Activated CD4-positive, alpha-beta T cell treated with anti-CD3 and anti-CD28 coated beads for 4 hours (primary cell): ENCODE measurements at regions not wholly inside any gene's neighbourhood (a gene's known extent, or its start where the extent isn't known, plus 50 kb on each side); places are given as distances from the start of the nearest gene placed in this dataset.

Experiments
- DNase-seq, 2 donors: peaks; one replicate each; pipeline ENCODE4 v3.0.0-alpha.2; 2020

DNA sequence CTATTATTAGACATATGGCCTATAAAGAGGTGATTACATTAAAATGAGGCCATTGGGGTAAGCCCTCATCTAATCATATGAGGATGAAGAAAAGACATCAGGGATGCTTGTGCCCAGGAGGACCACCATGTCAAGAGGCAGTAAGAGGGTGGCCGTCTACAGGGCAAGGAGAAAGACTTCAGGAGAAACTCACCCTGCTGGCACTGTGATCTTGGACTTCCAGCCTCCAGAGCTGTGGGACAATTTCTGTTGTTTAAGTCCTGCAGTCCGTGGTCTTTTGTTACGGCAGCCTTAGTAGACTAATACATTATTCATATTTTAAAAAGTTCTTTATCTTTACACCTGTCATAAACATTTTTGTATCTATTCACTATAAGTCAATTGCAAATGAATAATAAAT lies 290.0 kb downstream of the PRL start:
- DNase-seq: no peak

DNA sequence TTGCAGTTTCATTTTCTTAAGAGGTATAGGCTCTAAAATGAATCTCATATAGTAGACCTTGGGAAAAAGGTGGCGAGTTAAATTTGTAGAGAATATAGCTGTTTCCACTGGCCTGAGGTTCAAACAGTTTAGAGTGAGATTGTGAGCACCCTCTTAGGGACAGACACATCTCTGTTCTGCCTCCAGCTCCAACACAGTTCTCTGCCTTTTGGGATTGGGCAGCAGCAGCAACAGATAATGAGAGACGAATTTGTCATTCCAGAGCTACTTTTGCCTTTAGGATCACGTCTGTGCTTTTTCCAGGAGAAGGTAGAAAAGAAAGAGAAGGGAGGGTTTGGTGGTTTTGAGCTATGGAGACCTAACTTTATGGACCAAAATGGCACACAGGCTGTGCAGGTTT lies 289.4 kb downstream of the PRL start:
- no peak for DNase-seq

DNA sequence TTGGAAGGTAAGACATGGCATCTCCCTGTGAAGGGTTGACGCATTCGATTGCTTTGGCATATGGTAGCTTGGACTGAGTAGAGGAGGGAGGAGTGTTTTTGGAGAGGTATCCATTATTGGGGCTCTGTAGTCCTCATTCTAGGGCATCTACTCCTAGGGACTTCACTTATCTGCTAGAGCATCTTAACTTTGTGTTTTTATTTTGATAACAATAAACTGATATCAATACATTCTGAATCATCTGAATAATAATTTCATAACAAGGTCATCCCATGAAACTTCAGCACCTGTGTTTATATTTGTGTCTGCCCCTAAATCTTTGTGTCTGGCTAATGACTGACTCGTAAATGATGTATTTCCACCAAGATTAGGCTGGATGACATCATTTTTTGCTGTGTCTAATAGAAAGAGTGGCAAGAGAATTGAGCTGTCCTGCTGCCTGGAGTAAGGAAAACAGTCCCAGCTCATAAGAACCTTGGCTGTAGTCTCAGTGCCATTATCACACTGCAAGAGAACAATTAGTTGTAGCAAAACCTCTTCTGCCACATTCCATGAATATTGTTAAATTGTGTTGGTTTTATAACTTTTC lies 288.5 kb downstream of the PRL start:
- DNase-seq: no peak

DNA sequence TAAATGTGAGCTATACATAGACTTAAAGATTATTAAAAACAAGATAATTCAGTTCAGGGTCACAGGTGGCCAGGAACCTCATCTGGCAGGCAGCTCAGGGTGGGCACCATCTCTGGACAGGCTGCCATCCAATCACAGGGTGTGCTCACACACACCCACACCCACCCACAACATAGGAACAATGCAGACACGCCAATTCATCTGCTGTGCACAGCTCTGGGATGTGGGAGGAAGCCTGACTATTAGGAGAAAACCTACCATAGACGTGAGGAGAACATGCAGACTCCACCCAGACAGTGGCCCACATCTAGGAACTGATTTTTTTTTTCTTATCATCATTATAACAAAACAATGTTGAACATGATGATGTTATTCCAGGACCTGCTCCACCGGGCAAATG lies 286.7 kb downstream of the PRL start:
- DNase-seq: no peak

DNA sequence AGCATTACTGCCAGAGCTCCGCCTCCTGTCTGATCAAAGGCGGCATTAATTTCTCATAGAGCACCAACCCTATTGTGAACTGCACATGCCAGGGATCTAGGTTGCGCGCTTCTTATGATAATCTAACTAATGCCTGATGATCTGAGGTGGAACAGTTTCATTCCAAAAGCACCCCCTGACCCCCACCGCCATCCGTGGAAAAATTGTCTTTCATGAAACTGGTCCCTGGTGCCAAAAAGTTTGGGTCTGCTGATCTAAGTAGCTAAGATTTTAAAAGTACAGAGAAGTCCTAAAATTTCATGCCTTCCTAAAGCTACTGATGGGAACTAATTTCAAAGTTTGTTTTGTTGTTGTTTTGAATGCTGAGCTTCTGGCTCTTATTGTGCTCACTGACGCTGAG lies 281.6 kb downstream of the PRL start:
- DNase-seq: no peak

DNA sequence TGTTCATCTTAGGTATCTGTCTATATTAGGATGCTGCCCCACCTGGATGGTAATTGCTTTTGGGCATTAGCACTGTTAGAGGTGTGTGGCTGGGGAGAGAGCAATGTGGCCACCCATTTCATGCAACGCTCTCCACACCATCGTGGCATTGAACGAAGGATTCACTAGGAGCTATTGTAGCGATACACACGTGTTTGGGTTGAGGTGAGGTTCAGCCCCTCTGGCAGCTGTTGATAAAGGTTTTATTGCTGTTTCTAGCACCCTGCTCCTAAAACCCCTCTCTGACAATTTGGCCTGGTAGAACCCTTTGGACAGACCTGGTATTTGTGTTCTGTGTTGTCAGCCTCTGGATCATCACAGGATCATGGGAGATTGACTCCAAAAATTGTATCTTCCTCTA lies 280.9 kb downstream of the PRL start:
- DNase-seq: no peak

DNA sequence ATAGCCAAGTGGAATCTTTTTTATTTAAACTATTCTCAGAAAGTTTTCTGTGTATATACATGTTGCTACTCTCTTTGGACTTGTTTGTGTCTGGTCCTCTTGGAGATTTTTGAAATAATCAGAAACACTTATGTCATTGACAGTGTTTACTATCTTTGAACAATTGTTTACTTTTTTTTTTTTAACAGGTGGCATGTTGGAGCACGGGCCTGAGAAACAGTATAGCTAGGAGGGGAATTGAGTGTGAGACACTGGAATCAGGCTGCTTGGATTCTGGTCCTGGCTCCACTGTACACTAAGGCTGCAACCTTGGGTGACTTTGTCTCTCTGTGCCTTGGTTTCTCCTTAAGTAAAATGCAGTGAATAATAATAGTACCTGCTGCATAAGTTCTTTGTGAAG lies 279.6 kb downstream of the PRL start:
- no peak for DNase-seq

DNA sequence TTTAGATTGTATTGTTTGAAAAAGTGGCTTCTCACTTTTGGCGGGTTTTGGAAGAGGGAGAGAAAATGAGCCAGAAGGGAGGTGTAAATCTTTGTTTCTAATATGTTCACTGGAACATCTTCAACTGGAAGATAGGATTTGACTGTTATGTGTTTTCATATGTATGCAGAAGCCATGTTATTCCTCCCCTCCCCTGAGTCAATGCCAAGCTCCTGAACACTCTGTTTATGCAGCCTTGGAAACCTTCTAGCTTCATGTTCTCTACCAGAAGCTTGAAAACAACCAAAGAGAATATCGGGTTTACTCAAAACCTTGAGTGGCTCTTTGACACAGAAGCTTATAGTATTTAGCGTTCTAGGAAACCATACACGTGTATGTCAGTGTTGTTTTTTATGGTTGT lies 279.1 kb downstream of the PRL start:
- DNase-seq: no peak

DNA sequence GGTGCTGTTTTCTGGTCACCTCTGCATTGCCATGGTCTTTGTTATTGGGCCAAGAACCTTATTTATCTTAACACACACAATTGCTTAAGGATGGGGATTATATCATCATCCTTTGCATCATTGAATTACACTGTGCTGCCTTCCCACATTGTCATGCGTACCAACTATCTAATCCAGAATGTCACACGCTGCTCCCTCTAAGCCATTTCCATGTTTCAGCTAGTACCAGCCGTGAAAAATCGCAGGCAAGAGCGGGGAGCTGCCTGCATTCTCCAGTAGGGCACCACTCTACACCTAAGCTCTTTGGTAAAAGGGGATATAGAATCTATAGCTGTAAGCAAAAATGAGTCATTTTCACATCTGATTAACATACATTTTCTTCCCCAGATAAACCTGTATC lies 277.0 kb downstream of the PRL start:
- DNase-seq: no peak

DNA sequence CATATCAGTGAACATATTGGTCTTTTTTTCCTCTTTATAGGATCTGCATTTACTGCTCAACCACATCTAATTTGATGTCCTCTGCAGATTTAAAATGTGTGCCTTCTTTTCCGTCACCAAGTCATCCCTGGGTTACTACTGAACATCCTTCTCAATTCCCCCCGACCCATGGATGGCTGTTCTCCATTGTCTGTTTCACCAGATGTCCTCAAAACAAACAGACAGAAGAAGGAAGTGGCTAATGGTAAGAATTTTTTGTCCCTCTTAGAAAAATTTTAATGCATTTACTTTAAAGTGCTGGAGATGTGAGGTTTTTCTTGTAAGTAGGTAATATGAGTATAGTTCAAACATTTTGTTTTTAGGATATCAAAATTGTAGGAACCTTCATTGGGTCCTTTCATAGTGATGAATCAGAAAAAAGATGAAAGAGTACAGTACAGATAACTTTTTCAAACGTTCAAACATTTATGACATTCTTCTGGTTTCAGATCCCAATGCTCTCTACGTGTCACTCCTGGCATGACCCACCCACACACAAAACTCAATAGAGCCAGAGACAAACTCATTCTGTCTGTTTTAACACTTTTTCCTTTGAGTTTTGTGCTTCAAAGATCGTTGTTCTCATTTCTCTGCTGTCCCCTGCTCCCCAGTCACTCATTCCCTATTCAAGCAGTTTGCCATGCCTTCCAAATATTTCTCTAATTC lies 276.4 kb downstream of the PRL start:
- DNase-seq: no peak

DNA sequence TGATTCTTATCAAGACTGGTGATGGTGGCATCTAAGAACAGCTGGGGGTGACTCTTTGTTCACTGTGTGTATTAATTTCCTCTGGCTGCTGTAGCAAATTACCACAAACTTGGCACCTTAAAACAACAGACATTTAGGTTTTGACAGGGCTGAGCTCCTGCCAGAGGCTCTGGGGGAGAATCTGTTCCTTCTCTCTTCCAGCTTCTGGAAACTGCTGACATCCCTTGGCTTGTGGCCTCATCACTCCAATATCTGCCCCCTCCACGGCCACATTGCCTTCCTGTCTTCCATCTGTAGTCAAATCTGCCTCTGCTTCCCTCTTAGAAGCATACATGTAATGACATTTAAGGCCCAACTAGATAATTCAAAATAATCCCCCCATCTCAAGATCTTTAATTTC lies 274.9 kb downstream of the PRL start:
- DNase-seq: no peak

DNA sequence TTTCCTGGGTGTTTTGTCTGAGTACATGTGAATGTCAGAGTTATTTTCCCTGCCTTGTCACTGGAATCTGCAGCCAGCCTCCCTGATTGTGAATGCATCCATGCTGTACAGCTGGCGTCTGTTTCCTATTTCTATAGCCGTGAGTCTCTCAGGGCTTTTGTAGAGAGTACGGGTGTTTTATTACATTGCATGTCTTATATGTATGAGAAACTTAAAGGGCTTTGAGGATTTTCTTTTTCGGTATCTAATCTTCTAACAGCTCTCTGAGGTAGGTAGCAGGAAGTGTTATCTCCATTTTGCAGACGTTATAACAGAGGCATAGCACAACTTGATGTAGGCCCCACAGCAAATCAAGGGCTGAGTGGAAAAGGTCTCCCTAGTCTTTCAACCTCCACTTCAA lies 272.9 kb downstream of the PRL start:
- DNase-seq: no peak

DNA sequence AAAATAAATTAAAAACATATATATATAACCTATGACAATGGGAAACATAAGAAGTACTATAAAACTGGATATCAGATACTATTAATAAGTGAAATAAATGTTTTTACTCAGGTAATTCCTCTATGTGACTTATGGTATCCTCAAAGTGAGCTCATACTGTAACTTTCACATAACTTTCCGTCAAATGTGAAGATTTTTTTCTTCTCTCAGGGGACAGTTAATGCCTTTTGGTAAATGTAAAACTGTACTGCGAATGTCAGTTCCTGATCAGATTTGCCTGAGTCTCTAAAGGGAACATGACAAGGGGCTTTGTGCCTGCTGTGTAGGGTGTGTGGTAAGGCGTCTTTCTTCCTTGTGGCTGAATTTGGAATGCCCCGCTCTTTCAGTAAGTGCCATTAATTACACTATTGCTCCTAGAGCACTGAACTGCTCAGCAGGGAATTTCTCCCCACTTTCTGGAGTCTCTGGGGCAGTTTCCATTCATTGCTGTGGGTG lies 271.8 kb downstream of the PRL start:
- no peak for DNase-seq

DNA sequence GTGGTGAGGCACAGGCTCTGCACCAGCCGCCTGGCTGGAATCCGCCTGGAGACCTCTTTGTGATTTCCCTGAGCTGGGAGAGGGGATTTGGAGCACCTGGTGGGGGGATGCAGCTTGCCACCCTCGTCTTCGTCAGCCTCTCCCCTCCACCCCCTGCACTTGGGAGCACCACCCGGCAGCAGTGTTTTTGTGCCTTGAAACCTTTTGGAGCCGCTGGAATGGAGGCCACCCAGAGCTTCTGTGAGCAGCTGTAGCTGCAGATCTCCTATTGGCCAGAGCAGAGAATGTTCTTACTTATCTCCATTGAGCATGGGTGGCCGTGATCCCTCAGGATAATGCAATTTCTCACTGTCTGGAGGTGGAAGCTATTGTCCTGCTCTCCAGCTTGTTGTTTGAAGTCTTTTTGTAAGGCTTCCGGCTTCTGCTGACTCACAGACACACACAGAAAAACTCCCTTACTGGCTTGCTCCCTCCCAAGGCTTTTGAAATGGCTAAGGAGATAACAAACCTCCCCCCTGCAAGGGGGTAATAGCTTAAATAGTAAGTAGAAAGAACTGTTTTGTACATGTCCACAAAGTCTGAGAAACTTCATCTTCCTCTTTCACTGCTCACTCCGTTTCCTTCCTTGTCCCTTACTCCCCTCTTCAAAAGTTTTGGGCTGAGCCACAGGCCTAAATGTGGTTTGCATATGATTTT lies 271.2 kb downstream of the PRL start:
- no peak for DNase-seq

DNA sequence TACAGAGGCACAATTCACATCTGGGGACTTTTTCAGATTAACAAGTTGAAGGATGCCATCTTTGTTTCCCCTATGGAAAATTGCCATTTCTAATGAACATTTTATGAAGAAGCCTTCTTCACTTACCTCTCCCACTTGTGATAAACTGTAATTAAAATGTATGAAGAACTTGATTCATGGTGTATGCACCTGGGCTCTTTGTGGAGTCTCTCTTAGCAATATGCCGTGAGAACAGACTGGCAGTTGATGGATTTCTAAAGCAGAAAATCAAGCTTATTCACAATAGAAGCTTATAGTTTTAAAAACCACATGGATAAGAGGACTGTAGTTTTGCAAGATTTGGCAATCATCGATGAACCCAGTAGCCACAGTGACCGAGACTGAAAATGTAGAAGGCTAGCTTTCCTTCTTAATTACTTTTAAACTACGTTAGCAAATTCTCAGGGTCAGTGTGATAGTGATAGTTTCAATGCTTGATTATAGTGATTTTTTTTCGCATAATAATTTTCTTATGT lies 270.6 kb downstream of the PRL start:
- no peak for DNase-seq

DNA sequence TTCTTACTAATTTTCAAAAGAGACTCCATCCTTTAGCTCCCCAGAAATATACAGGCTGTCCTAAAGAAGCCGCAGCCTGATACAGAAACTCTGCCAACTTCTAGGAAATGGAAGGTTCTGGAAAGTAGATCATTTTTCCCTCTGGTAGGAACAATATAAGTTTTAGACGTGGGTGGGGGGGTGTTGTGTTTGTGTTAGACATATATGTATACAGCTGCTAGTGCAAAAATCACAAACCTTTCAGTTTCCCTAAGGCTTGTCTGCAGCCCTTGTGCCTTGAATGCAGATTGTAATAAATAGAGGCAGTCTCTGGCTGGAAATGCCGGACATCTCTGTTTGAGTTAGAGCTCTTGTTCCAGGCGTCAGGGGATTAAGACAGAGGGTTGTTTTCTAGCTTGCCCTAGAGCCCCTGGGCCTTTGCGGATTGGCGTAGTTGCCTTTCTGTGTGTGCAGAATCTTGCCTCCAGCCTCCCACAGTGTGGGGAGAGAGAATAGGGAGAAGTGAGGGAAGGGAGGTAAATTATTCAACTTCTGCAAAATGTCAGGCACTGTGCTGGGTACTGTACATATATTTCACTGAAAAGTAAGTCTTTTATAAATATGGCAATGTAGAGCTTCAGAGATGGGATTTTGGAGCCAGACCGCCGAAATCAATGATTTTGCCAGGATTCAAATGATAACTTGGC lies 269.7 kb downstream of the PRL start:
- DNase-seq: no peak

DNA sequence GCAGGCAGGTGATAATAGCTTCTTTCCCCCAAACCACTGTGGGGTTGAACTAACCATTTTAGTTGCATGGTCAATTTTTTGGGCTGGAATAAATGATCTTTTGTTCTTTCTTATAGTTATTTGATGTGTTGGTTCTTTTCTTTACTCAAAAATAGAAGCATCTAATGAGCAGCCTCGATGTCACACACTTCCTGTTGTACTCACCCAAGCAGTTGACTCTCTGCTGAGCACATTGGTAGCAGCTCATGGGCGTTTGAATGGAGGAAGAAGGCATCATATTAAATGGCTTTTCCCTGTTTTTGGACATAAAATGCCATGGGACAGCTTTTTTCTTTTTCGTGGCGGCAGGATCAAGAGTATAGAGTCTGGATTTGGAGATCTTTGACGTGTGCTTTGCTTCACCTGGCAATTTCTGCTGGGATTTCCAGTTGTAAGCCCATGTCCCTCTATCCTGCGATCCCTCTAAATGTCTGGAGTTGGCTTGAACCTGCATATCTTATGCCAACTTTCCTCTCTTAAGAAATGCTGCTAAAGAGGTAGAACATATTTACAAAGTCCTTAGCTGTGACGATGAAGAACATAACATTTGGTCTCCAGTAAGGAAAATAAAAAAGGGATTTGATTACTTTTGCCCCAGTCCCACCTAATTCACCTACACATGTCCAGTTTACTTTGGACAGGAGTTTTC lies 268.3 kb downstream of the PRL start:
- no peak for DNase-seq

DNA sequence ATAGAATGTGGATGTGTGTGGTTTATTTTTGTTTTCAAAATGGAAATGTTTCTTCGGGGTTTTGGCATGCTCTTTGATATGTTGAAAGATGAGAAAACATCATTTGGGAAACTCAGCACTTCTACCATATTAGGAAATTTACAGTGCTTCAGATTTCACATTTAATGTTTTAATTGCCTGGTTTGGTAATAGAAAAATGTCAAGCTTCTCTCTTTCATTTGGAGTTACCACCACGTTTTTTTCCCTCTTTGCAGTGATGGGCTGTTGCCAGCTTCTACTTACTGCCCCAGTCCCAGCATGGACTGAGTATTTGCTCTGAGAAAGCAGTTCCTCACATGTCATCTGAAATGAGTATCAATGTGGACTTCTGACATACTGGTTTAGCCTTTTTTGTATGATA lies 267.7 kb downstream of the PRL start:
- no peak for DNase-seq

DNA sequence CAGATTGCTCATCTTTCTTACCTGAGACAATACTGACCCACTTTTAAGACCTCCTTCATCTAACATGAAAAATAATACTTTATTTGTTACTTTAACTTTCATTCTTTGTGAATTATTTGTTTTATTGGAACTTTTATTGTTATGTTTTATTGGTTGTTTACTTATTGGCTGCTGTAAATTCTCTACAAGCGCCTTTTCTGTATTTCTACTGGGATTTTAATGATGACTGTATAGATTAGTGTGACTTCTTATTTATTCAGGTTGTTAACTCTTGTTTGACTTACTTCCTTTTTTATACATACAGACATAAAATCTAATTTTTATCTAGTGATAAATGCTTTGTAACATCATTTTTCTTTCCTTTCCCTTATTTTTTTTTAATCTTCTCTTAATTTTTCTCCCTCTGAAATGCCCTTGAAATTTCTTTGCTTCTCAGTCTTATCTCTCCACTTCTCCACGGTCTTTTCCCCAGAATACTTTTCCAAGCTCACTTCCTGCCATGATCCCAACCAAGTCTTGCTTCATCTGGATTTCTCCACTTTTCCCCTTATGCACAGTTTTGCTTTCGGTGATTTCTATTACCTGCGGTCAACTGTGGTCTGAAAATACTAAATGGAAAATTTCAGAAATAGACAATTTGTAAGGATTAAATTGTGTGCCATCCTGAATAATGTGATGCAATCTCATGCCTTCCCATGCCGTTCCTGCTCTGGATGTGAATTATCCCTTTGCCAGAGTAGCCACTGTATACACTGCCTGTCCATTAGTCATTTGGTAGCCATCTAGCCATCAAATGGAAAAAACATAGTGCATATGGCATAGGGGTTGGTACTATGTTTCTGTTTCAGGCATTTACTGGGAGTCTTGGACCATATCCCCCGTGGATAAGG lies 265.9 kb downstream of the PRL start:
- DNase-seq: no peak

DNA sequence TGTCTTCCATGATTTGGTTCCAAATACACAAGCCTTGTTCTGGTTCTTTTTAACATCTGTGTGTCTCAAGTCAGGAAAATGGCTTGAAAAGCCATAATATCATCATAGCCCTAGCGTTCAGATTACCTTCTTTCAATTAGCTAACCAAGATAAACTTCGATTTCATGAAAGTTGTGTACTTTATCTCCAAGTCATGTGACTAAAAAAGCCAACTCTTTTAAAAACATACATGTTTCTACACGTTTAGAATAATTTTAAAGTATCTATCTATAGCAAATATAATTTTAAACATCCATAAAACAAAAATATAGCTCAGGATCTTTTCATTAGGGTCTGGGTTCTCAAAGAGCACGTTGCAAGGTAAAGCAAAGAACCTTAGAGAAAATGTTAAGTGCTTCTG lies 261.1 kb downstream of the PRL start:
- DNase-seq: no peak

DNA sequence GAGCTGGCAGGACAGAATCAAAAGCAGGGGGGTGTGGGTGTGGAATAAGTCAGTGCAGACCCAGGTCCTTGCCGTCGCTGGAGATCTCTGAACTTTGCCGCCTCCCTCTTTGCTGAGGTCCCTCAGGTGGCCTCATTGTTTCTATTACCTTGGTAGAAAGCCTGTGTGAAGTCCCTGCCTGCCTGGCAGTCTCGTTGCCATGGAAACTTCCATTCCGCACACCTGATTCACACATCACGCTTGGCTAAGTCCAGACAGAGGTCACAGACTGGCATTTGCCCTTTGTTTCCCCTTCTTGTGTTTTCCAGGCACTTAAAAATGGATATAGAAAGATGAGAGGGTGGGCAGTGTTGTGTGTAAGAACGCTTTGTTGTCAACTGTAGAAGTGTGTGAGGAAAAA lies 260.6 kb downstream of the PRL start:
- DNase-seq: no peak

DNA sequence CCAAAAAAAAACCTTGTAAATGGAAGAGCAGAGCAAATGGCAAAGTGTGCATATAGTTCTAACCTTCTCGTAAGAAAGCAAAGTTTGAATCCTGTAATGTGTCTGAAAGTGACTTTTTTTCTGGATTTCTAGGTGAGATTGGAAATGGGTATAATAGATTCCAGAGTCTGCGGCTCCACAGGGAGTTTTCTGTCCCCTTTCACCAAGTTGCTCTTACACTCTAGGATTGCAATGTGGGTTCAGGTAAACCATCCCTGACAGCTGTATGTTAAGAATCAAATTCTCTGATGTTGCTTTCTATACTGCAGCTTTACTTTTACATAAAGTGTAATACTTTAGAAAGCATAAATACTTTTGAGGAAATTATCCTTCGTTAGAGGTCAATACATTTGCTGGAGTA lies 260.1 kb downstream of the PRL start:
- no peak for DNase-seq
